RWPE2 (cell line): ENCODE measurements at regions not wholly inside any gene's neighbourhood (a gene's known extent, or its start where the extent isn't known, plus 50 kb on each side); places are given as distances from the start of the nearest gene placed in this dataset.

Experiments
- ATAC-seq: fragments of 200-7000 bp; cut with Tn5 transposase; 3 replicates; pipeline ENCODE4 v1.9.1; 2021; ENCODE audit warnings: low read depth
- DNase-seq: peaks from one replicate; pipeline ENCODE4 v3.0.0-alpha.2; 2020; ENCODE audit warnings: low spot score
- H3K27ac ChIP-seq: fragments of 450-650 bp; 2 replicates; pipeline ENCODE4 v1.5.1; 2017; ENCODE audit warnings: mild to moderate bottlenecking; ENCODE audit not compliant: poor library complexity, severe bottlenecking
- H3K27me3 ChIP-seq: fragments of 250-450 bp; sonication (Bioruptor Pico); 2 replicates; pipeline ENCODE4 v1.5.1; 2021; ENCODE audit warnings: mild to moderate bottlenecking, moderate library complexity; ENCODE audit not compliant: insufficient read depth, poor library complexity, severe bottlenecking
- H3K36me3 ChIP-seq: fragments of 250-450 bp; sonication (Bioruptor Pico); 2 replicates; pipeline ENCODE4 v1.5.1; 2020; ENCODE audit warnings: low read depth, mild to moderate bottlenecking, moderate library complexity
- H3K4me1 ChIP-seq: fragments of 250-450 bp; sonication (Bioruptor Pico); 2 replicates; pipeline ENCODE4 v1.5.1; 2021; ENCODE audit warnings: mild to moderate bottlenecking, moderate library complexity; ENCODE audit not compliant: insufficient read depth, poor library complexity, severe bottlenecking
- H3K4me3 ChIP-seq: fragments of 250-450 bp; sonication (Bioruptor Pico); 2 replicates; pipeline ENCODE4 v1.5.1; 2021; ENCODE audit warnings: mild to moderate bottlenecking, moderate library complexity; ENCODE audit not compliant: severe bottlenecking
- H3K9me3 ChIP-seq: fragments of 250-450 bp; sonication (Bioruptor Pico); 2 replicates; pipeline ENCODE4 v1.5.1; 2021; ENCODE audit warnings: mild to moderate bottlenecking, moderate library complexity; ENCODE audit not compliant: severe bottlenecking
- CTCF ChIP-seq: fragments of 450-650 bp; IDR thresholded peaks from one replicate; pipeline ENCODE4 v1.5.1; 2017; ENCODE audit warnings: mild to moderate bottlenecking, moderate library complexity; ENCODE audit not compliant: poor library complexity, severe bottlenecking

GRCh38 chr3:139729300-139729699, 51.5 kb upstream of the NMNAT3 start:
- no peak overlapping the region for H3K4me3 ChIP-seq
- ATAC-seq, result no peak
- TF ChIP-seq CTCF, result no peak
- H3K36me3 ChIP-seq, result no peaks in the 10 kb centered on the region
- H3K9me3 ChIP-seq, result no peaks in the 10 kb centered on the region
- H3K4me1 ChIP-seq, result no peaks in the 10 kb centered on the region
- no peak for DNase-seq
- H3K27me3 ChIP-seq, result no peaks in the 10 kb centered on the region
- no peak overlapping the region for H3K27ac ChIP-seq

GRCh38 chr3:139728414-139728813, 50.6 kb upstream of the NMNAT3 start:
- H3K27me3 ChIP-seq, result no peaks in the 10 kb centered on the region
- no peak overlapping the region for H3K4me3 ChIP-seq
- no peak overlapping the region for H3K27ac ChIP-seq
- H3K4me1 ChIP-seq, result no peaks in the 10 kb centered on the region
- H3K36me3 ChIP-seq, result no peaks in the 10 kb centered on the region
- ATAC-seq (peak; percentile 50; the same call in 2 of the 3 replicates), DNase-seq (no peak)
- H3K9me3 ChIP-seq, result no peaks in the 10 kb centered on the region
- TF ChIP-seq CTCF, result no peak
